ENCODE measurements at regions not wholly inside any gene's neighbourhood (a gene's known extent, or its start where the extent isn't known, plus 50 kb on each side); places are given as distances from the start of the nearest gene placed in this dataset.

DNA sequence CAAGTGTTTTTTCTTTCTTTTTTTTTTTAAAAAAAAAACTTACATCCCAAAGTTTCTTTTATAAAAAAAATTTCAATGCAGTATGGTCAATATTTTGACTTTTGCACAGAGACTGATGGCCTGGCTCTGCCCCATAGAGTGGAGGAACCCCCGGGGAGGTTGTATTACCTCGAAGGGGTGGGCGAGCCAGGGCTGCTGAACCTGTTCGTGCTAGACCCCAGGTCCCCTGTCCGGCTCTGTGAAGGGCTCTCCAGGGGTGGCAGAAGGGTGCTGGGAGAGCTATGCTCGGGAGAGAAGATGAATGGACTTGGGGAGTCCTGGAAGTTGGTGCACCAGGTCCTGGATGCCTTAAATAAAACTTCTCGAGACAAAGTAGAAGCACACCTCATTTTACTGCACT, 446.4 kb upstream of the KLF6 start:
- intact Hi-C loops (cut with DNase I), result no loop called here
- H3K27me3 ChIP-seq, result no peaks in the 10 kb centered on the region
- no peaks in the 10 kb centered on the region for H3K36me3 ChIP-seq
- H3K4me1 ChIP-seq (ENCODE audit: insufficient read depth), result no peaks in the 10 kb centered on the region
- TF ChIP-seq EP300 (IDR thresholded peaks at IDR 0.05) (no peak), POLR2A (IDR thresholded peaks at IDR 0.05) (no peak)
- TF ChIP-seq, protein P1, sequence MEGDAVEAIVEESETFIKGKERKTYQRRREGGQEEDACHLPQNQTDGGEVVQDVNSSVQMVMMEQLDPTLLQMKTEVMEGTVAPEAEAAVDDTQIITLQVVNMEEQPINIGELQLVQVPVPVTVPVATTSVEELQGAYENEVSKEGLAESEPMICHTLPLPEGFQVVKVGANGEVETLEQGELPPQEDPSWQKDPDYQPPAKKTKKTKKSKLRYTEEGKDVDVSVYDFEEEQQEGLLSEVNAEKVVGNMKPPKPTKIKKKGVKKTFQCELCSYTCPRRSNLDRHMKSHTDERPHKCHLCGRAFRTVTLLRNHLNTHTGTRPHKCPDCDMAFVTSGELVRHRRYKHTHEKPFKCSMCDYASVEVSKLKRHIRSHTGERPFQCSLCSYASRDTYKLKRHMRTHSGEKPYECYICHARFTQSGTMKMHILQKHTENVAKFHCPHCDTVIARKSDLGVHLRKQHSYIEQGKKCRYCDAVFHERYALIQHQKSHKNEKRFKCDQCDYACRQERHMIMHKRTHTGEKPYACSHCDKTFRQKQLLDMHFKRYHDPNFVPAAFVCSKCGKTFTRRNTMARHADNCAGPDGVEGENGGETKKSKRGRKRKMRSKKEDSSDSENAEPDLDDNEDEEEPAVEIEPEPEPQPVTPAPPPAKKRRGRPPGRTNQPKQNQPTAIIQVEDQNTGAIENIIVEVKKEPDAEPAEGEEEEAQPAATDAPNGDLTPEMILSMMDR (IDR thresholded peaks at IDR 0.05), result no peak
- DNase-seq, result no peak
- no peaks in the 10 kb centered on the region for H3K9me3 ChIP-seq
- H3K4me3 ChIP-seq, result no peak overlapping the region
- WGBS, 3 donors, result 93 to 95% (median 94%) methylated on average over 7 of the region's 7 CpGs
- H3K27ac ChIP-seq, result no peak overlapping the region

DNA sequence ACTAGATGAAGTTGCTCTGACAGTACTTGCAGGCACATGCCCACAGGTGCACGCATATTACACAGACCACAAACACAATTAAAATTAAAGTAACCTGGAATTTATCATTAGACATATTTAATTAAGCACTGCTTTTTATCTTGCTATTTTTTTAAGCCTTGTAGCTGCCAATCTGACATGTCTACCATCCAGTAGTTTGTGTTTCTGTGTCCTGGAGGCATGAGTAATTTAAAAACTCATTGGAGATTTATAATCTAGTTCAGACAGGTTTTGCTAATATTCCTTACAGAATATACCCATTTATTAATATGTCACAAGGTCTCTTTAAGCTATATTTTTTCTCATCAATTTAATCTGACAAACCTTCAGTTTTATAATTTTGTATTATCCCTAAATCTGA, 445.0 kb upstream of the KLF6 start:
- Histone ChIP-seq H3K27me3 (no peaks in the 10 kb centered on the region), H3K4me3 (no peak overlapping the region), H3K27ac (no peak overlapping the region), H3K9me3 (no peaks in the 10 kb centered on the region), H3K4me1 (ENCODE audit: insufficient read depth) (no peaks in the 10 kb centered on the region), H3K36me3 (no peaks in the 10 kb centered on the region)
- intact Hi-C loops (cut with DNase I), result no loop called here
- TF ChIP-seq, protein P1 (IDR thresholded peaks at IDR 0.05), result no peak
- TF ChIP-seq EP300 (IDR thresholded peaks at IDR 0.05) (no peak), POLR2A (IDR thresholded peaks at IDR 0.05) (no peak)
- no peak for DNase-seq
- WGBS, 3 donors, result 89 to 96% (median 95%) methylated on average over 1 of the region's 1 CpG

DNA sequence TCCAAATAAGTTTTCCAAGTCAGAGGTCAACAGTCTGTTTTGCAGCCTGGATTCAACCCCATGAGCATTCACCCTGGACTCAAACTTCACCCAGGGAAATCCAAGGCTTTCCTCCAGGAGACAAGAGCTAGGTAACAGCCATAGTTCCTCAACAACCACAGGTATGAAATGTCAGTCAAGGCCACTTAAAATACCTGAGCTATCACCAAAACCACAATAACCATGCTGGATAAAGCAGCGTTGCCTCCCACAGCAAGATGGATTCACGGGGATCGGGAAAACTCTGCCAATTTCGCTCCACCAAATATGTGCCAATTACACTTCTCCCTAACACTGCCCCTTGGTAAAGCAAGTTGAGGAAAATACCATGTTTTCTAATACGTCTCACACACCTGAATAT, 444.1 kb upstream of the KLF6 start:
- Histone ChIP-seq H3K27ac (no peak overlapping the region), H3K27me3 (no peaks in the 10 kb centered on the region), H3K36me3 (no peaks in the 10 kb centered on the region), H3K4me3 (no peak overlapping the region), H3K9me3 (no peaks in the 10 kb centered on the region), H3K4me1 (ENCODE audit: insufficient read depth) (no peaks in the 10 kb centered on the region)
- TF ChIP-seq EP300 (IDR thresholded peaks at IDR 0.05) (no peak), POLR2A (IDR thresholded peaks at IDR 0.05) (no peak)
- TF ChIP-seq, protein P1 (IDR thresholded peaks at IDR 0.05), result no peak
- 77 to 88% (median 83%) methylated on average over 5 of the region's 5 CpGs for WGBS, 3 donors
- intact Hi-C loops (cut with DNase I), result no loop called here
- no peak for DNase-seq

DNA sequence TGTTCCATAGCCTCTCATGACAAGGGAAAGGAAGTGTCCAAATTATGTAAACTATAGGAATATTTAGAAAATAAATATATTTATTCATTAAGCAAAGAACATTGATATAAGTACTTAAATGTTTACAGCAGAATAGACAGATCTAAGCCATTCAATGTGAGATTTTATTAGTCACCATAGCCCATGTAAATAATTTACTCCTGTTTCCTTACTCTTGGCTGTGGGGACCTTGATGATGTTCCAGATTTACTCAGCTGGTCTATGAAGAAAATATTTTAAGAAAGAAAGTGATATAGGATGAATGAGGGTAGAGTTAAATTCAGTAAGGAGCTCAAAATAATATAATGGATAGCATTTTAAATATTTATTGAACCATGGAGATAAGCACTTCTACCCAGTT, 442.6 kb upstream of the KLF6 start:
- Histone ChIP-seq H3K9me3 (no peaks in the 10 kb centered on the region), H3K27me3 (no peaks in the 10 kb centered on the region), H3K27ac (no peak overlapping the region), H3K36me3 (no peaks in the 10 kb centered on the region), H3K4me1 (ENCODE audit: insufficient read depth) (no peaks in the 10 kb centered on the region), H3K4me3 (no peak overlapping the region)
- DNase-seq, result no peak
- TF ChIP-seq POLR2A (IDR thresholded peaks at IDR 0.05) (no peak), EP300 (IDR thresholded peaks at IDR 0.05) (no peak)
- TF ChIP-seq, protein P1 (IDR thresholded peaks at IDR 0.05), result no peak
- intact Hi-C loops (cut with DNase I), result no loop called here
